Kidney epithelial cell (primary cell): ENCODE measurements at regions not wholly inside any gene's neighbourhood (a gene's known extent, or its start where the extent isn't known, plus 50 kb on each side); places are given as distances from the start of the nearest gene placed in this dataset.

Experiments used
- DNase-seq: peaks from one replicate; pipeline ENCODE4 v3.0.0-alpha.2; 2010; ENCODE audit warnings: low read depth
- H3K27me3 ChIP-seq: 2 replicates; pipeline ENCODE4 v1.6.0; 2011; ENCODE audit warnings: low read length; ENCODE audit not compliant: control insufficient read depth, insufficient read depth
- H3K36me3 ChIP-seq: 2 replicates; pipeline ENCODE4 v1.5.1; 2011; ENCODE audit warnings: low read length; ENCODE audit not compliant: control insufficient read depth, insufficient read depth
- H3K4me3 ChIP-seq: 2 replicates; pipeline ENCODE4 v1.5.1; 2011; ENCODE audit warnings: low read depth, mild to moderate bottlenecking, control low read depth, low read length
- TF ChIP-seq, protein P1 (sequence below): IDR thresholded peaks from 2 replicates; pipeline ENCODE4 v1.5.1; 2011; ENCODE audit warnings: mild to moderate bottlenecking, moderate library complexity, low read length, control low read depth, inconsistent platforms; ENCODE audit not compliant: insufficient read depth, poor library complexity, severe bottlenecking

DNA sequence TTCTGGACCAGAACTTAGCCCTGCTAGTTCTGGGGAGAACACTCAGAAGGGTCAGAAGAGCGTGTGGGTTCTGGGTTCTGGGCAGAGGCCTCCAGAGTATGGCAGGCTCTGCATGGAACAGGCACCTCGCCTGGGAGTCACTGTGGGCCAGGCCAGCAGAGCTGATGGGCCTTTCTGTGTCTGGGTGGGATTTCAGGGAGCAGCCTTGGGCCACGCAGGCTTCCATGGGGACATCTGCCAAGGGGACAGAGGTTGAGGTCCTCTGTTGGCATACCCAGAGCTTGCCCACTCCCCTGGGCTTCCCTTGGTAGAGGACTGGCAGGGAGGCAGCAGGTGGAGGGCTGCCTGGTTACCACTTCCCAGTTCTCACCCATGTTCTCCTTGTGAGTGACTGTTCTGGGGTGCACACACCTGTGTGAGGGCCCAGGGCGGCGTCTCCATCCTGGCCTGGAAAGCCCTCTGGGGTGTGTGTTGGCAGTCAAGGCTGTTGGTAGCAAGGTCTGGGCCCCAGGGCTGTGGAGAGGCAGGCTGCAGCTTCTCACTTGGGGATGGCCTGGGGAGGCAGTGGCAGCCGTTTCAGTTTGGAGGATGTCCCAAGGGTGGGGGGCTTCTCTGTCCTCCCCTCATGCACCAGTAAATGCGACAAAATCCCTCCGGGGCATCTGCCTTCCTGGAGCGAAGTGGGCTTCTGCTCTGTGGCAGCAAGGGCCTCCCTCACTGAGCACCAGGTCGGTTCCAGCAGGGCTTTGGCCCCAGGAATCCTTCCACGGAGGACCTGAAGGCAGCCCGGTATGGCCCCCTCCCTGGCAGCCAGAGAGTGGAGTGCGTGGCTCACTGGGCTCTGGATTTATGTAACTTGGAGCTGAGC, 74.6 kb upstream of the HDAC4 start:
- DNase-seq, result no peak

DNA sequence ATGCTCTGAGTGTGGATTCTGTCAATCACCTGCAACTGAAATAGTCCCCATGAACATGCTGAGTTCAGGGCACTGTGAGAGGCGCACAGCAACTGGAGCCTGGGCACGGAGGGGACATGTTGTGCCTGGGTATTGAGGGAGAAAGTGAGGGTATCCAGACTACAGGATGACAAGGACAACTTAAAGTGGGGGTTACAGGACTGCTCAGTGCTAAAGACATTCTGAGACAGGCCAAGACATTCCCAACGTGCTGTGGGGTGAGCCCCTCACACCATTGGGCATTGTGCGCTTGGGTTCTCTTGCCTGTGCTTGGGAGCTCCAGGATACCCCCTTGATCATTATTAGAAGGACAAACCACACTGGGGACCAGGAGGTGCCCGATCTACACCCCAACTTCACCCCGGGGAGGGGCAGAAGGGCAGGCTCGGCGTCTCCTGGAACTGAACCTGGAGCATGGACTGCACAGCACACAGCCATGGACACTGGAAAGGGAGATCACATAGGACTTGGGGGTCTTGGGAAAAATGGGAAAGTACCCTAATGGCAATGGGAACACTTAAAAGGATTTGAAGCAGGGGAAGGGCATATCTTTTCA, 72.5 kb upstream of the HDAC4 start:
- Histone ChIP-seq H3K36me3 (no peaks in the 10 kb centered on the region), H3K27me3 (no peaks in the 10 kb centered on the region), H3K4me3 (no peak overlapping the region)
- no peak for DNase-seq
- TF ChIP-seq, protein P1, sequence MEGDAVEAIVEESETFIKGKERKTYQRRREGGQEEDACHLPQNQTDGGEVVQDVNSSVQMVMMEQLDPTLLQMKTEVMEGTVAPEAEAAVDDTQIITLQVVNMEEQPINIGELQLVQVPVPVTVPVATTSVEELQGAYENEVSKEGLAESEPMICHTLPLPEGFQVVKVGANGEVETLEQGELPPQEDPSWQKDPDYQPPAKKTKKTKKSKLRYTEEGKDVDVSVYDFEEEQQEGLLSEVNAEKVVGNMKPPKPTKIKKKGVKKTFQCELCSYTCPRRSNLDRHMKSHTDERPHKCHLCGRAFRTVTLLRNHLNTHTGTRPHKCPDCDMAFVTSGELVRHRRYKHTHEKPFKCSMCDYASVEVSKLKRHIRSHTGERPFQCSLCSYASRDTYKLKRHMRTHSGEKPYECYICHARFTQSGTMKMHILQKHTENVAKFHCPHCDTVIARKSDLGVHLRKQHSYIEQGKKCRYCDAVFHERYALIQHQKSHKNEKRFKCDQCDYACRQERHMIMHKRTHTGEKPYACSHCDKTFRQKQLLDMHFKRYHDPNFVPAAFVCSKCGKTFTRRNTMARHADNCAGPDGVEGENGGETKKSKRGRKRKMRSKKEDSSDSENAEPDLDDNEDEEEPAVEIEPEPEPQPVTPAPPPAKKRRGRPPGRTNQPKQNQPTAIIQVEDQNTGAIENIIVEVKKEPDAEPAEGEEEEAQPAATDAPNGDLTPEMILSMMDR, result no peak

More for the DNA sequence above, 74.6 kb upstream of the HDAC4 start:
- H3K27me3 ChIP-seq, result no peaks in the 10 kb centered on the region
- no peak overlapping the region for H3K4me3 ChIP-seq
- no peaks in the 10 kb centered on the region for H3K36me3 ChIP-seq
- TF ChIP-seq, protein P1, result no peak

DNA sequence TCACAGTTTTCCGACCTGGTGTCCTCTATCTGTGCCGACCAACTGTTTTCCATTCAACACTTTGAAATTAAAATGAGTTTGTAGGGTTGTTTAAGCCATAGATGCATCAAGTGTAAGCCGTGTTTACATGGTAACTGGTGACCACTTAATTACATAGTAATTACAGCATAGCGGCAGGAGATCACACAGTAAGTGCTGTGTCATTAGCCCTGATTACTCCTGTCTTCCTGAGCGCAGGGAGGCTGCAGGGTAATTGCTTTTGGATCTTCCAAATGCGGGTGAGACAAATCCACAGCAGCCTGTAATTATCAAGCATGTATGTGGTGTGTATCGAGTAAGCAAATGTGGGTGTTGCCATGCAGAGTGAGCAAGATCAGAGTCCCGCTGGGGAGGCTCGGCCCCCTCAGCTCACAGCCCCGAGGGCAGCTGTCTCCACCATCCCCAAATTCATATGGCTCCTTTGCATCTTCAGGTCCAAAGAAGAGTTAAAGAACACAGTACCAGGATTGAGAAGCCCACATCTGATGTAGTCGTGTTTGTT, 71.5 kb upstream of the HDAC4 start:
- no peaks in the 10 kb centered on the region for H3K27me3 ChIP-seq
- DNase-seq, result no peak
- TF ChIP-seq, protein P1, result no peak
- H3K4me3 ChIP-seq, result no peak overlapping the region
- no peaks in the 10 kb centered on the region for H3K36me3 ChIP-seq

DNA sequence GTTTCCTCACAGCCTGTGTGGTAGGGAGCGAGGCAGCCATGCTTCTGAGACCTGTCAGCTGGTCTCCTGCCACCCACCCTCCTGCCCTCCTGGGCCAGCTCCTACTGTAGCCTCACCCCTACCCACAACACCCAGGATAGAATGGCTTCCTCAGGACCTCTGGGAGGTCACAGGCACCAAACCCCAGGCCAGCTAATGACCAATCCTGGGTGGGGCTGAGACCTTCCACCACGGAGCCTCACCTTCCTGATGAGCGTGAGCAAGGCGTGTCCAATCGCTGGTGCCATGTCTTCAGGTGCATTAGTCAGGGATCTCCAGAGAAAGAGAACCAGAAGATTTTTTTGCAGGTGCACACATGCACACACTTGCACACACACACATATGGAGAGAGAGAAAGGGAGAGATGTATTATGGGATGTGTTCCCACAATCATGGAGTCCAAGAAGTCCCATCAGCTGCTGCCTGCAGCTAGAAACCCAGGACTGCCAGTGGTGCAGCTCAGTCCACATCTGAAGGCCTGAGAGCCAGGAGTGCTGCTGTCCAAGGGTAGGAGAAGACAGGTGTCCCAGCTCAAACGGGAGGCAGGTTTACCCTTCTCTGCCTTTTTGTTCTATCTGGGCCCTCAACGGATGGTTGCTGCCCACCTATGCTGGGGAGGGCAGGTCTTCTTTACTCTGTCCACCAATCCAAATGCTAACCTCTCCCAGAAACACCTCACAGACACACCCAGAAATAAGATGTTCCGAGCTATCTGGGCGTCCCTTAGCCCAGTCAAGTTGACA, 70.4 kb upstream of the HDAC4 start:
- TF ChIP-seq, protein P1, result no peak
- Histone ChIP-seq H3K4me3 (no peak overlapping the region), H3K27me3 (no peaks in the 10 kb centered on the region), H3K36me3 (no peaks in the 10 kb centered on the region)
- no peak for DNase-seq

DNA sequence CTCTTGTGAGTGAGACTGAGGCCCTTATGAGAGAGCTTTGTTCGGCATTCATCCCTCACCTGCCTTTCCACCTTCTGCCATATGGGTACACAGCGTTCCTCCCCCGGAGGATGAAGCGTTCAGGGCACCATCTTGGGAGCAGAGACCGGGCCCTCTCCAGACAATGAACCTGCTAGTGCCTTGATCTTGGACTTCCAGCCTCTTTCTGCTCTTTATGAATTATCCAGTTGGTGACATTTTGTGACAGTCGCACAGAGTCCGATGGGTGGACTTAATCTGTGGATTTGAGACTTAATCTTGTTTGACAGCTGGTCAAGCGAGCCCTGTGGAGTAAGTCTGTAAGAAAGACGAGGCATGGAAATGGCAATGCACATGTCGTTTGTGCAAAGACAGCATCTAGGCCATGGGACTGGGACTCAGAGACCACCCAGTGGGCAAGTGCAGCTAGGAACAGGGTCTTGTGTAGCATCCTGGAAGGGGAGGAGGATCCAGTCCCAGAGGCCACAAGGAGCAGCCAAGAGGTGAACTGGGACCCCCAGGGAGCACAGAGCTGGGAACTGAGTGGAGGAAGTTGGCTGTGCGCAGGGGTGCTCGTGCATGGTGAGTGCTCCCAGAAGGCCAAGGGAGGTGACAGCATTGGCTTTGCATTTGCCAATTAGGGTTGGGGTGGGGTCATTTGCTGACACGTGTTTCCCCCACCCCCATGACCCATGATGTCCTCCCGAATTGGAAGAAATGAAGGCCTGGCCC, 69.5 kb upstream of the HDAC4 start:
- TF ChIP-seq, protein P1, result no peak
- no peaks in the 10 kb centered on the region for H3K27me3 ChIP-seq
- H3K4me3 ChIP-seq, result no peak overlapping the region
- H3K36me3 ChIP-seq, result no peaks in the 10 kb centered on the region
- no peak for DNase-seq
